ENCODE measurements at regions not wholly inside any gene's neighbourhood (a gene's known extent, or its start where the extent isn't known, plus 50 kb on each side); places are given as distances from the start of the nearest gene placed in this dataset.
"Not testable (repeated sequence)": the region's sequence is repeated elsewhere in the genome, so short reads cannot be mapped to it uniquely, and the experiment has no call there.

GRCh38 chr2:105496271-105496670 is 97.4 kb upstream of the FHL2 start:
- DNase-seq (ENCODE audit: low read depth in 2 of 2): no peak

GRCh38 chr2:105494683-105495425 is 96.0 kb upstream of the FHL2 start:
- DNase-seq (ENCODE audit: low read depth in 2 of 2): no peak

GRCh38 chr2:105490956-105491355 is 92.1 kb upstream of the FHL2 start:
- no peak for DNase-seq (ENCODE audit: low read depth in 2 of 2)

- no peak for DNase-seq (ENCODE audit: low read depth in 2 of 2)
Observed at GRCh38 chr2:105490204-105490603, 91.4 kb upstream of the FHL2 start.

- DNase-seq (ENCODE audit: low read depth in 2 of 2): no peak
Observed at GRCh38 chr2:105489168-105489878, 90.5 kb upstream of the FHL2 start.

- no peak for DNase-seq (ENCODE audit: low read depth in 2 of 2)
Observed at GRCh38 chr2:105488285-105488684, 89.4 kb upstream of the FHL2 start.

DNA sequence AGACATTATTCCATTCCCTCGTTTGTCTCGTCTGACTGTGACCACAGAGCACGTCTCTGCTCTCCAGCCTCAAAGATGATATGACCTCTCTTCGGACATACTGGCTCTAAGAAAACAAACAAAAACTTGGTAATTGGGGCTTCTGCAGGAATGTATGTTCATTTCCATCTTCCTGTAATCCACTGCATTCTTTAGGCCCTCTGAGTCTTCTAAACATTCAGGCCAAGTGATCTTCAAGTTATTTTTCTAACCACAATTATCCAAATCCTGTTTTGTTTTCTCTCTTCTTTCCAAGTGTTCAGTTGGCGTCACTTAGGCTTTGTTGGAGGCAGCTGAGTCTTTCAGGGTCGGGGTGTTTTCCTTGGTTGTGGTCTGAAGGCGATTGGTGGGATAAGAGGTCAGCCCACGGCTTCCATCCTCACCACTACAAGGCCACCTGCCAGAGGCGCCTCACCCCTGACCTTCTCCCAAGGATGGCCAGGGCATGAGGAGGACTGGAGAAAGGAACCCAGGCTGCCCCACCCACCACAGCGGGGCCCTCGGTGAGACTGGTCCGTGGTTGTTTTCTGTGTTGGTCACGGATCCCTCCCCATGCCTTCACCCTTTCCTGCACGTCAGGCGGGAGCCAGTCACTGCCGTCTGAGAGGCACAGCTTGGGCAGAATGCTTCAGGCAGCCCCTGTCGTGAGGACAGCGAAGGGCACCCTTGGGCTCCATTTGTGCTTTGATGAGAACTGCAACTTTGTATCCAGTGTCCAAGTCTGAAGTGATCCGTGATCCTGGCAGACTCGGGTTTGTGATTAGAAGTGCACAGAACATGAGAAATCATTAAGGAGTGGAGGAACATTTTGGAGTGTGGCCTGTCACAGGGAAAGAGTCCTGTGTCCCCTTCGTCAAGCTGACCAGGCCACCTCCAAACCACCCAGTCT is 88.6 kb upstream of the FHL2 start:
- no peak for DNase-seq (ENCODE audit: low read depth in 2 of 2)

DNA sequence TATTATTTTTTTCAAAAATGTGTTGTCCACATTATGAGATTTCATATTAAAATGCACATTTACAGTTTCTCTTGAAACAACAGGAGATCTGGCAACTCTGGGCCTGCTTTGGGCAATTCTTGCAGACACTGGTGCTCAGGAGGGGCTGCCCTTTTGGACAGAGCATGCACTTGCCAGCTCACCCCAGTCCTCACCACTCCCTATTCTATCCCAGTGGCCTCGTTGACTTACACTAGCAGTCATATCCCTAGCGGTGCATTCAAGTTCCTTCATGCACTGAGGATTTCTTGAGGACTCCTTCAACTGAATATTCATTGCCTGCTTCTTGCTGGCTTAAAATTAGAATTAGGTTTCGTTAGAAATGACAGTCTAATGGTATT is 87.9 kb upstream of the FHL2 start:
- DNase-seq (ENCODE audit: low read depth in 2 of 2): no peak

- no peak for DNase-seq (ENCODE audit: low read depth in 2 of 2)
Observed at GRCh38 chr2:105478670-105479069, 79.8 kb upstream of the FHL2 start.

DNA sequence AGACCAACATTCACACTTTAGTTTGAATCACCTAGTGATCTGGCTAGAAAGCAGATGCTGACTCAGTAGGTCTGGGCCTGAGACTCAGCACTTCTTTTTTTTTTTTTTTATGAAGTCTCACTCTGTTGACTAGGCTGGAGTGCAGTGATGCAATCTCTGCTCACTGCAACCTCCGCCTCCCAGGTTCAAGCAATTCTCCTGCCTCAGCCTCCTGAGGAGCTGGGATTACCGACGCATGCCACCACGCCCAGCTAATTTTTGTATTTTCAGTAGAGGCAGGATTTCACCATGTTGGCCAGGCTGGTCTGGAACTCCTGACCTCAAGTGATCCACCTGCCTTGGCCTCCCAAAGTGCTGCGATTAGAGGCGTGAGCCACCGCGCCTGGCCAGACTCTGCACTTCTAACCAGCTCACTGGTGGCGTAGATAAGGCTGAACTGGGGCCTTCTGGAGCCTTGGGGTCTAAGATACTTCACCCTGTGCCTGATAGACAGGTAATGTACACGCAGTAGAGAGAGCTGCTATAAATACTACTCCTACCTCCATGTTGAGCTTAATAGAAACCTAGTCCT is 78.3 kb upstream of the FHL2 start:
- not testable (repeated sequence) for DNase-seq (ENCODE audit: low read depth in 2 of 2)

DNA sequence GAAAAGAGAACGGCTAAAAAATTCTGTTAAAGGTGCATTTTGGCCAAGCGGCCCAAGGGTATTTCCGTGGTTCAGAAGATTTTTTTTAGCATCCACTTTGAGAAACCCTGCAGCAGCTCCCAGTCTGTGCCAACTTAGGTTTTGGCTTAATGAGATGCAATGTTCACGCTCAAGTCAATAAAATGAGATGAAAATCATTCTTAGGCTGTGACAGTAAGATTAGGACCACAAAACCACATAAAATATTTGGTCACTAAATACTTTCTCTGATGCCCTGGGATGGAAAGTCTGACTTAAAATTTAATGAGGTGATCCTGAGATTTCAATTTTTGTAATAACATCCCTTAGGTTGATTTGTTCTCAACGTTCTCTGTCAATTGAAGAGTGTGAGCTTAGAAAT is 74.2 kb upstream of the FHL2 start:
- DNase-seq (ENCODE audit: low read depth in 2 of 2): no peak

GRCh38 chr2:105470979-105471378 is 72.1 kb upstream of the FHL2 start:
- no peak for DNase-seq (ENCODE audit: low read depth in 2 of 2)

DNA sequence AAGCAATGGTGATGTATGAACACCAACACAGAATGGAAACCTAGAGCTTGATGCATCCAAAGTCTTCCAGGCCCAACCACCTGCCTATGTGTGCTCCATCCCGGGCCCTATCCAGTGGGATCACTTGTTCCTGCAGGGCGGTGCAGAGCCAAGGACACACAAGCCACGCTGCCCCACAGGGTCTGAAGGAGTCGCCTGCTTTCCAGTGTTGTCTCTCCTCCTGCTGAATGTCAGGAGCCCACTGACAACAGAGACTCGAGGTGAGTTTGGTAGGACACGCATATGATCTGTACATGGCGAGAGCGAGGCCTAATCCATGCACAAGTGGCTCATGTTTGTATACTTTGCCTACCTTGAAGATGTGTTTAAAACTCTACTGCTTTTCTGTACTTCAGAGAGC is 70.9 kb upstream of the FHL2 start:
- DNase-seq (ENCODE audit: low read depth in 2 of 2): no peak

- DNase-seq (ENCODE audit: low read depth in 2 of 2): no peak
Observed at GRCh38 chr2:105468582-105469042, 69.8 kb upstream of the FHL2 start.

GRCh38 chr2:105464325-105464724 is 65.5 kb upstream of the FHL2 start:
- no peak for DNase-seq (ENCODE audit: low read depth in 2 of 2)

GRCh38 chr2:105460048-105460732 is 61.3 kb upstream of the FHL2 start:
- DNase-seq (ENCODE audit: low read depth in 2 of 2): no peak

GRCh38 chr2:105458076-105458475 is 59.2 kb upstream of the FHL2 start:
- DNase-seq (ENCODE audit: low read depth in 2 of 2): no peak

GRCh38 chr2:105455488-105456003 is 56.7 kb upstream of the FHL2 start:
- no peak for DNase-seq (ENCODE audit: low read depth in 2 of 2)

DNA sequence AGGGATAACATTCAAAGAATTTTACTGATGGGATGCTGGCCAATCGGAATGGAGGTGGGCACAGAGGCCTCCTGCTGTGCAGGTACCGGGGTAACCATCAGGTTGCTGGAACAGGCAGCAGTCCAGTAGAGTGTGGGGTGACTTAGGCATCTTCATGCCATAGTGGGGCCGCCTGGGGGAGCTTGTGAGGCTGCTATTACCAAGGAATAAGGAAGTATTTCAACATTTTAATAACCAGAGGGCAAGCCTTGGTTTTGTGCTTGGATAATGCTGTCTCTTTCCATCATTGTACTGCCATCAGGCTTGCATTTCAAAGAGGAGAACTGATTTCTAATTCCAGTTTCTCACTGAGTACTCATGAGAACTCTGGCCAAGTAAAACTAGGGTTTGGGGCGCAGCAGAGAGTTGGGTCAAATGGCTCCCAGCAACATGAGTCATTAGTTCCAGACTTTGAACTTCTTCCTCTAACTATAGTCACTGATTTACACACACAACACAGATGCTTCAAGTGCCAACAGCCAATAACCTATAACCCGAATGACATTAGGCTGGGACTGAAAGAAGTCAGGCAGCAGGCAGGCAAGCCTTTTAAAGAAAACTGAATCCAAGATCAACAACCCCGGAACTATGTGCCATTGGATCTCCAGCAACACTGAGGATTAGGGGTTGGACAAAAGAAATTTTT is 56.1 kb upstream of the FHL2 start:
- no peak for DNase-seq (ENCODE audit: low read depth in 2 of 2)

GRCh38 chr2:105451571-105452166 is 52.8 kb upstream of the FHL2 start:
- no peak for DNase-seq (ENCODE audit: low read depth in 2 of 2)
